GM06990 (cell line): ENCODE measurements at regions not wholly inside any gene's neighbourhood (a gene's known extent, or its start where the extent isn't known, plus 50 kb on each side); places are given as distances from the start of the nearest gene placed in this dataset.

Source experiments
- DNase-seq: peaks from one replicate; pipeline ENCODE4 v3.0.0-alpha.2; 2011; ENCODE audit not compliant: insufficient read length; ENCODE audit errors: extremely low read depth
- H3K27me3 ChIP-seq: replicated peaks from 2 replicates; pipeline ENCODE4 v1.6.0; 2011; ENCODE audit warnings: low read length; ENCODE audit not compliant: control insufficient read depth, insufficient read depth
- H3K36me3 ChIP-seq: 2 replicates; pipeline ENCODE4 v1.5.1; 2011; ENCODE audit warnings: low read length; ENCODE audit not compliant: control insufficient read depth, insufficient read depth
- H3K4me3 ChIP-seq: replicated peaks from 2 replicates; pipeline ENCODE4 v1.5.1; 2011; ENCODE audit warnings: low read depth, mild to moderate bottlenecking, control low read depth, low read length
- CTCF ChIP-seq: IDR thresholded peaks from 2 replicates; pipeline ENCODE4 v1.5.1; 2011; ENCODE audit warnings: low read length, control low read depth, mild to moderate bottlenecking, inconsistent platforms; ENCODE audit not compliant: insufficient read depth, poor library complexity, severe bottlenecking

- Histone ChIP-seq H3K27me3 (no peaks in the 10 kb centered on the region), H3K4me3 (no peak overlapping the region), H3K36me3 (no peaks in the 10 kb centered on the region)
- no peak for DNase-seq
- no peak for TF ChIP-seq CTCF
Measured at GRCh38 chr18:27411013-27411412, 225.9 kb upstream of the CHST9 start.

DNA sequence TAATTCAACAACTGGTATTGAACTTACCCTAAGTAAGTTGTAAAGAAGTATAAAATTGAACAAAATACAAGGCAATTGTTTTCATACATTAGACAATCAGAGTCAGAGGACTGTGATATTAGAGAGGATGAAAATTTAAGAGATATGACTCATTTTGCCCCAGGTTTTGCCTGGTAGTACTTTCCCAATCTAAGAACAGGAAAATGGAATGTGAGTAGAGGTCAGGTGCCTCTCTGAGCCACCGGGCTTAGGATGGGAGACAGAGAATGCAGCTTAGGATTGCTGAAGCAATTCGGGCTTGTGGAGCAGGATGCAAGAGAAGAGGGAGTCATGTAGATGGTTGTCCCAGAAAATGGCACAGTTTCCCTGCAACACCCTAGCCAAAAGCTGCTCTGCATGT is 219.7 kb upstream of the CHST9 start:
- DNase-seq, result no peak
- no peak for TF ChIP-seq CTCF
- no peaks in the 10 kb centered on the region for H3K27me3 ChIP-seq
- H3K36me3 ChIP-seq, result no peaks in the 10 kb centered on the region
- no peak overlapping the region for H3K4me3 ChIP-seq

DNA sequence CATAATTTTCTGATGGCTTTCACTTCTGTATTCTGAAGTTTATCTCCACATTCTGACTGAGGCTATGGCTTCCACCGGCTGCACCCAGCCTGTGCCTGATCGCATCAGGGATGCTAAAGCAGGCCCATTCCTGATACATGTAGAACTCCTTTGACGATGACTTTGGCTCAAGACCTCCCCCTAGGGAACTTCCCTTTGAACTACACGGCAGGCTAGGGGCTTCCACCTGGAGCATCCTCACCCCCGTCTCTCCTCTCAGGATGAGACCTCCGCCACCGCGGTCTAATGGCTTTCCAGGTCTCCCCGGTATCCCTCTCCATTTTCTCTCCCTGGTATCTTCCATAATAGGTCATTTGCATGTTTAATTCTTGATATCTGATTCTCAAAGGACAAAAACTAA is 214.9 kb upstream of the CHST9 start:
- TF ChIP-seq CTCF, result no peak
- DNase-seq, result no peak
- H3K27me3 ChIP-seq, result no peaks in the 10 kb centered on the region

GRCh38 chr18:27395752-27396151 is 210.6 kb upstream of the CHST9 start:
- Histone ChIP-seq H3K36me3 (no peaks in the 10 kb centered on the region), H3K4me3 (no peak overlapping the region), H3K27me3 (no peaks in the 10 kb centered on the region)
- no peak for TF ChIP-seq CTCF
- no peak for DNase-seq

More for the DNA sequence above, 214.9 kb upstream of the CHST9 start:
- no peaks in the 10 kb centered on the region for H3K36me3 ChIP-seq
- no peak overlapping the region for H3K4me3 ChIP-seq

GRCh38 chr18:27394687-27395086 is 209.6 kb upstream of the CHST9 start:
- no peak for DNase-seq
- Histone ChIP-seq H3K4me3 (no peak overlapping the region), H3K27me3 (no peaks in the 10 kb centered on the region), H3K36me3 (no peaks in the 10 kb centered on the region)
- TF ChIP-seq CTCF, result no peak

DNA sequence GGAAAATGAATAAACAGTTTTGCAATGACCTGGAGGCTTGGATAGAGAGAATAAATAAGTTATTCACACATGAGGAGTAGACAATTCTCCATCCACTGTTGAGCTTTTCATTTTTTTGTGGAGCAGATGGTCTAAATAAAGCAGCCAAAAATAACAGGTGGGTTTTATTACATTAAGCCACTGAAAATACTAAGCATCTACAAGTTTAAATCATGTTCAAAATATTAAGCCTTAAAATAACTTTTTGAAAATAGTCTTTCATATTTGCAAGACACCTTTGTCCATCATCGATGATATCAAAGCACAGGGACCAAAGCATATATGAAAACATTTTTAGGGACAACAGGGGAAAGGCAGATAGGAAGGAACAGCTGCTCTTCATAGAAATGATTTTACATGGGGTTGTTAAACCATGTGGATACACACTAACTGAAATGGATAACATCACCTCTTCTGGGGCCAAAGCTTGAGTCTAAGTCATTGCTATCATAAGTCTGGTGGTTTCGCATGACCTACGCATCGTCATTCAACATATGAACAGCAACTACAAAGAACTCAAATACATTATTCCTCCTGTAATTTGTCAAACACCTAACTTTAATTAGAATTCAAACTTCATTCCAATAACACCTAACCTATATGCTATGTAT is 197.6 kb upstream of the CHST9 start:
- Histone ChIP-seq H3K36me3 (no peaks in the 10 kb centered on the region), H3K27me3 (no peaks in the 10 kb centered on the region), H3K4me3 (no peak overlapping the region)
- no peak for TF ChIP-seq CTCF
- DNase-seq, result no peak
